SK-N-SH treated with all-trans-retinoic acid at 6 μM for 48 hours (cell line): ENCODE measurements at regions not wholly inside any gene's neighbourhood (a gene's known extent, or its start where the extent isn't known, plus 50 kb on each side); places are given as distances from the start of the nearest gene placed in this dataset.

Source experiments
- ARNTL ChIP-seq: fragments of 450-650 bp; formaldehyde crosslinking; IDR thresholded peaks from 2 replicates; pipeline ENCODE4 v1.5.0; 2020; ENCODE audit warnings: low read depth, mild to moderate bottlenecking, moderate library complexity, borderline replicate concordance
- ESRRG ChIP-seq: fragments of 250-450 bp; sonication (Bioruptor Pico); IDR thresholded peaks from 2 replicates; pipeline ENCODE4 v1.6.1; 2021; ENCODE audit warnings: mild to moderate bottlenecking
- GLIS3 ChIP-seq: fragments of 250-450 bp; sonication (Bioruptor Pico); IDR thresholded peaks from 2 replicates; pipeline ENCODE4 v1.5.0; 2020; ENCODE audit warnings: mild to moderate bottlenecking, moderate library complexity
- OSR1 ChIP-seq: fragments of 250-450 bp; sonication (Bioruptor Pico); IDR thresholded peaks from 2 replicates; pipeline ENCODE4 v1.8.0; 2022; ENCODE audit warnings: moderate library complexity, mild to moderate bottlenecking, inconsistent platforms
- PATZ1 ChIP-seq: fragments of 250-450 bp; sonication (Bioruptor Pico); IDR thresholded peaks from 2 replicates; pipeline ENCODE4 v1.8.0; 2020; ENCODE audit warnings: mild to moderate bottlenecking, moderate library complexity, borderline replicate concordance
- PPARA ChIP-seq: fragments of 250-450 bp; sonication (Bioruptor Pico); IDR thresholded peaks from 2 replicates; pipeline ENCODE4 v1.5.0; 2020; ENCODE audit warnings: mild to moderate bottlenecking, borderline replicate concordance
- SNAI2 ChIP-seq: fragments of 250-450 bp; sonication (Bioruptor Pico); IDR thresholded peaks from 2 replicates; pipeline ENCODE4 v1.5.0; 2020; ENCODE audit warnings: mild to moderate bottlenecking, moderate library complexity
- TSHZ2 ChIP-seq: fragments of 250-450 bp; sonication (Bioruptor Pico); IDR thresholded peaks from 2 replicates; pipeline ENCODE4 v1.5.0; 2020; ENCODE audit warnings: mild to moderate bottlenecking, moderate library complexity
- ZFP3 ChIP-seq: fragments of 250-450 bp; sonication (Bioruptor Pico); IDR thresholded peaks from 2 replicates; pipeline ENCODE4 v1.5.0; 2020; ENCODE audit warnings: mild to moderate bottlenecking, moderate library complexity
- ZFP30 ChIP-seq: fragments of 450-650 bp; formaldehyde crosslinking; IDR thresholded peaks from 2 replicates; pipeline ENCODE4 v1.5.0; 2022; ENCODE audit warnings: mild to moderate bottlenecking, moderate library complexity
- ZNF70 ChIP-seq: fragments of 450-650 bp; formaldehyde crosslinking; IDR thresholded peaks from 2 replicates; pipeline ENCODE4 v1.5.0; 2020; ENCODE audit warnings: mild to moderate bottlenecking, moderate library complexity
- ZNF8 ChIP-seq: fragments of 450-650 bp; formaldehyde crosslinking; IDR thresholded peaks from 2 replicates; pipeline ENCODE4 v1.5.0; 2020; ENCODE audit warnings: mild to moderate bottlenecking, moderate library complexity
- TF ChIP-seq, protein P1 (sequence below): fragments of 250-450 bp; sonication (Bioruptor Pico); IDR thresholded peaks from 2 replicates; pipeline ENCODE4 v1.5.1; 2020; ENCODE audit warnings: low read depth, mild to moderate bottlenecking, moderate library complexity

DNA sequence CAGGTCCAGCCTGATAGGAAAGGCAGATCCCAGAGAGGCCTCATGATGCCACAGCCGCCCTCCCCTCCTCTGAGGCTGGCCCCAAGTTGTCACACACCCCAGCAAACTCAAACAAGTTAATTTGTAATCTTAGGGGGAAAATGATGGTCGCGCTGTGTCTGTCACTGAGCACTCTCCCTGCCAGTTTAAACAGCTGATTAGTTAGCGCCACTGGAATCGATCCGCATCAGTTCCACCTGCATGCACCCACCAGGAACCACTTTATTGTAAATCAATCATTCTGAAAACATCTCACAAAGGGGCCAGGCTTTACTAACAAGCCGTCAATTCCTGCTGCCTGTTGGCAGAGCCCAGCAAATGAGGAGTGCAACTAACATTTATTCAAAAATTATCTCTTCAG lies 870.9 kb downstream of the KCNMA1 start:
- TF ChIP-seq ZNF70 (CRISPR knock-in tag), result no peak
- no peak for TF ChIP-seq ZFP30 (CRISPR knock-in tag)
- TF ChIP-seq PATZ1 (CRISPR knock-in tag), result no peak
- TF ChIP-seq ZFP3 (CRISPR knock-in tag), result no peak
- no peak for TF ChIP-seq ESRRG
- no peak for TF ChIP-seq TSHZ2 (CRISPR knock-in tag)
- no peak for TF ChIP-seq PPARA
- no peak for TF ChIP-seq GLIS3
- TF ChIP-seq ZNF8 (CRISPR knock-in tag), result no peak
- TF ChIP-seq, protein P1, sequence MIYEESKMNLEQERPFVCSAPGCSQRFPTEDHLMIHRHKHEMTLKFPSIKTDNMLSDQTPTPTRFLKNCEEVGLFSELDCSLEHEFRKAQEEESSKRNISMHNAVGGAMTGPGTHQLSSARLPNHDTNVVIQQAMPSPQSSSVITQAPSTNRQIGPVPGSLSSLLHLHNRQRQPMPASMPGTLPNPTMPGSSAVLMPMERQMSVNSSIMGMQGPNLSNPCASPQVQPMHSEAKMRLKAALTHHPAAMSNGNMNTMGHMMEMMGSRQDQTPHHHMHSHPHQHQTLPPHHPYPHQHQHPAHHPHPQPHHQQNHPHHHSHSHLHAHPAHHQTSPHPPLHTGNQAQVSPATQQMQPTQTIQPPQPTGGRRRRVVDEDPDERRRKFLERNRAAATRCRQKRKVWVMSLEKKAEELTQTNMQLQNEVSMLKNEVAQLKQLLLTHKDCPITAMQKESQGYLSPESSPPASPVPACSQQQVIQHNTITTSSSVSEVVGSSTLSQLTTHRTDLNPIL (CRISPR knock-in tag), result no peak
- TF ChIP-seq ARNTL (CRISPR knock-in tag), result no peak
- no peak for TF ChIP-seq OSR1 (CRISPR knock-in tag)
- no peak for TF ChIP-seq SNAI2 (CRISPR knock-in tag)
